Activated T-cell treated with anti-CD3 and anti-CD28 coated beads for 1 hour (primary cell): ENCODE measurements at regions not wholly inside any gene's neighbourhood (a gene's known extent, or its start where the extent isn't known, plus 50 kb on each side); places are given as distances from the start of the nearest gene placed in this dataset.

Experiments
- DNase-seq: peaks from one replicate; pipeline ENCODE4 v3.0.0-alpha.2; 2020; ENCODE audit warnings: low read depth

DNA sequence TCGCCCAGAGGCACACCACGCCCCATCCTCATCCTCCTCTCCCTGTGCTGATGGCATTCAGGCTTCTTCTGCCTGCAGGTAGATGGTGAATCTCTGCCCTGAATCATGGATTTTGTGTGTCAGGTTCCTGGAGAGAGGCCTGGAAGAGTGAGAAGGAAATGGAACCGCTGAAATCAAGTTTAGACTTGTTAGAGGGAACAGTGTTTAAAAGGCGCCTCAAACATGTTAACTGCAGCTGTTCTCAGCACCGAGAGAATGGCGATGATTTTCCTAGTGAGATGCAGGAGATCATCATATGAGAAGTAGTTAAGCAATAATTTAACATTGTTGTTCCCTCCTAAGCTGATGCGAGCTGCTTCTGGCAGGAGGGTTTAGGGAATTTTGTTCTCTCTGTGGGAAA lies 744.4 kb upstream of the EEF2KMT start:
- no peak for DNase-seq

- no peak for DNase-seq
Observed at GRCh38 chr16:5838725-5839124, 741.1 kb upstream of the EEF2KMT start.

DNA sequence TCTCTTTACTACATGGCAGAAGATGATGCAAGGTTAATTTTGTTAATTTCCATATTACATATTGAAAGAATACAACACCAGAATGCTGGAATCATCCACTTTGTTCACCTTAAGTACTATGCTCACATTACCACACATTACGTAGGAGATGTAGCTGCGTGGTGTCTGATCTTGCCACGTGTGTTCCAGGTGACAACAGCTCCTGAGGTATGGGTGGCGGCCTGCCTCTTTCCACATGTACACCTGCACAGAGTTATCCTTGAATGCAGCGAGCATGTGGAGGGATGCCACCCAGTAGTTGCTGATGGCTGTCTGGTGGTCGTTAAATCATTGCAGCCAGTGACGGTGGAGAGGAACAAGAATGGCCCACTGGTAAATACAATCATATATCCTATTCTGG lies 740.5 kb upstream of the EEF2KMT start:
- DNase-seq = no peak

GRCh38 chr16:5837007-5837670 lies 739.5 kb upstream of the EEF2KMT start:
- no peak for DNase-seq

DNA sequence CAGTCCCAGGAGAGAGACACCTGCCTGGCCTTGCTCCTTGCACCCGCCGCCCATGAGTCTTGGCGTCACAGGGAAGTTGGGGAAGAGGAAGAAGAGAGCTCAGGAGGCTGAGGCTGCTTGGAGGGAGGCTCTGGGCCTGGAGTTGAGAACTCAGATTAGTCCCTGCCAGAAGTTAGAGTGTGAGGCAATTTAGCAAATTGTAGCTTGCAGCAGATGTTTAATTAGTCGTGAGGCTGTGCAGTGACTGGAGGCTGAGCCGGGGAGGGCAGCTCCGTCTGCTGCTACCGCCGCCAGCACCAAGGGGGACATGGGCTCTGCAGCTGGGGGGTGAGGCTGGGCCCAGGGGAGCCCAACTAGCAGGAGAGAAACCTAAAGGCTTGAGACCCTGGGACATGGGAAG lies 738.3 kb upstream of the EEF2KMT start:
- DNase-seq = no peak

DNA sequence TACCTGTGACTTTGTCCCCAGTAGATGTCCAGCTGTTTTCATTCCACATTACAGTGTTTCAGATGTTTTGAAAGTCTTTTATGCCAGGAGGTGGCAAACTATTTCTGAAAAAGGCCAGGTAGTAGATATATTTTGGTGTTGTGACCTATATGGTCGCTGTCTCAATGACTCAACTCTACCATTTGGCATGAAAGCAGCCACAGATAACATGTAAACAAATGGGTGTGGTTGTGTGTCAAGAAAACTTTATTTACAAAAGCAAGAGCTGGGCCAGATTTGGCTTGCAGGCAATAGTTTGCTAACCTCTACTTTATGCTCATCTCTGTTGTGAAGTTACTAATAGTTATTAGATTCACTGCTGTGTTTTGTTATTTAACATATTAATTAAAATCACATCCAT lies 728.7 kb upstream of the EEF2KMT start:
- DNase-seq = no peak

DNA sequence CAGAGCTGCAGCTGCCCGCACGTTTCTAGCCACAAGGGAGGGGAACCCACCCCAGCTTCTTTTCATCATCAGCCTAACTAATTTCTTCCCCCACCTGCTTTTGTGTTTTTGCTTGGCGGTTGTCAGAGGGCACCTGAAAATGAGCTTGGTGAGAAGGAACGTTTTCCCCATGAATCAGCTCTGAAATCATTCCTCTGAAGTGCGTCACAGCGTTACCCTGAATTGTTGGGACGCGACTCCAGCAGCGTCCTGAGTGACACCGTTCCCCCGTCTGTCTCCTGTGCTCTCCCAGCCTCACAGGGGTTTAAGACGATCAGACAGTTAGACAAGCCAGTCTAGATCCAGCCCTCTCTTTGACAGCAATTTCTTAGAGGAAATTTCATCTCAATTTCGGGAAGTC lies 722.9 kb upstream of the EEF2KMT start:
- DNase-seq = no peak

DNA sequence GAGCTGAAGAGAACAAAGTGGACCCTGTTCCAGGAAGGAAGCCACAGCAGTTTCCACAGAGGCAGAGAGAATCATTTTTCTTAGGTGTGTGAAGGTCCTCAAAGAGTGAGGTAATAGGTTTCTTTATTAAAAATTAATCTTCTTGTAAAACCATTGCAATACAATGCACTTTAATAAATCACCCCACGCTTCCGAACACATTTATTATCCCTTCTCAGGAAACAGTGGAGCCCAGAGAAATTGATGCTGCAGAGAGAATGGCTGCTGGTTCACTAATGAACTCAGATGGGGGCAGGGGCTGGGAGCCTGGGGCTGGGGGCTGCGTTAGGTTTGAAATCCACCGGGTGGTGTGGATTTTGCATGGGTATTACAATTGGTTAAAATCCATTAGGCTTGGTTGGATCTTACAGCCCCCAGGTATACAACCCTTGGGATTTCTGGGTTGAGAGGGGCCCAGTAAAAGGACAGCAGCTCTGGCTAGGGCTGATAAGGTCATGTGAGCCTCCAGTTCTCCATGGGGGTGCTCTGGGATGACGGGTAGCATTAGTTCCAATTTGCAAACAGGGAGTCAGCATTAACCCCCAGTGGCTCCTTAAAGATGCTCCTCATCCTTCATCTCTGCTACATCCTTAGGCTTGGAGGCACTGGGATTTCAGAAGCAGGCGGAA lies 718.1 kb upstream of the EEF2KMT start:
- DNase-seq = no peak

DNA sequence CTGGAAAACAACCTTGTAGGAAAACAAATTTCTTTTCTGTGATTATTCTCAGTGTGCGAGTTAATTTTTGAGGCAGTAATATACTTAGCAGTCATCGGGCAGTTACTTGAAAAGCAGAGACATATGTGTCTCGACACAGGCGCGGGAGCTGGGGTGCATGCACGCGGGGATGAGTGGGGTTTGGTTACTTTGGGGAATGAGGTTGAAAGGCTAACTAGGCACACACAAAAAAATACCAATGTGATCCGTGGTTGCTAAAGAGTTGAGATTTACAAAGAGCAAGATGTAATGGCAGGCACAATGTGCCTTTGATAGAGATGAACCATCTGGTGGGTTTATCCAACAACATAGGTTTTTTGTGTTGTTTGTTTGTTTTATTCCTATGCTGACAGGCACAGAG lies 703.8 kb upstream of the EEF2KMT start:
- DNase-seq = no peak

DNA sequence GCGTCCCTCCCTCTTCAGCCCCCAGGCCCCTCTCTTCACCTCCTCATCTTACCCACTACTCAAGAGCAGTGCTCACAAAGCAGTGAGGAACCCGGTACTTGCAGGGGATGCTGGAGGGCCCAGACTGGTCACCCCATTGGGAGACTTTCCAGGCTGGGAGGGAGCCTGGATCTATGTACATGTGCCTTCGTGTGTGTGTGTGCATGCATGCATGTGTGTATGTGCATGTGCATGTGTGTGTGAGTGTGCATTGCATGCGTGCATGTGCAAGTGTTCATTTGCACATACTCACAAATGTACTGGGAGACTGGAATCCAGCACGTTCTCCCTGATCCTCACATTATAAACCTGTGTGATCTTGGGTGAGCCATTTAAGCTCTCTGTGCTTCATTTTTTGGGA lies 696.0 kb upstream of the EEF2KMT start:
- DNase-seq = no peak

GRCh38 chr16:5791011-5791657 lies 693.5 kb upstream of the EEF2KMT start:
- DNase-seq = no peak

- no peak for DNase-seq
Observed at GRCh38 chr16:5790512-5790911, 692.9 kb upstream of the EEF2KMT start.

DNA sequence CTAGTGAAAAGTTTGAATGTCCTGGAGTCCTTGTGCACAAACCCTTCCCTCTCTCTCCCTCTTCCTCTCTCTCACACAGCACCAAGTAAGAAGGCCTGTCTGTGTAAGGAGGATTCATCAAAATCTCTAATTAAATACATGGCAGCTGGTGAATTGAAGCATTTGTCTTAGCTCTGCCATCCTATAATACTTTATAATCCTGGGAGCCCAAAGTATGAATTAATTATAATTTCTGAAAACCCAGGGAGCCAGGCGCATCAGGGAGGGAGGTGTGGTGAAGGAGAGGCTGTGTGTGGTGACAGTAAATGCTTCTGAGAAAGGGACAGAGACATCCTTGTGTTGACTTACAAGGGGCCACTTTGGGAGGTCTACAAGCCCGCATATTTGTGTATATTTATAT lies 691.4 kb upstream of the EEF2KMT start:
- no peak for DNase-seq

- DNase-seq = no peak
Observed at GRCh38 chr16:5781436-5781835, 683.8 kb upstream of the EEF2KMT start.

GRCh38 chr16:5776876-5777275 lies 679.3 kb upstream of the EEF2KMT start:
- DNase-seq = no peak

DNA sequence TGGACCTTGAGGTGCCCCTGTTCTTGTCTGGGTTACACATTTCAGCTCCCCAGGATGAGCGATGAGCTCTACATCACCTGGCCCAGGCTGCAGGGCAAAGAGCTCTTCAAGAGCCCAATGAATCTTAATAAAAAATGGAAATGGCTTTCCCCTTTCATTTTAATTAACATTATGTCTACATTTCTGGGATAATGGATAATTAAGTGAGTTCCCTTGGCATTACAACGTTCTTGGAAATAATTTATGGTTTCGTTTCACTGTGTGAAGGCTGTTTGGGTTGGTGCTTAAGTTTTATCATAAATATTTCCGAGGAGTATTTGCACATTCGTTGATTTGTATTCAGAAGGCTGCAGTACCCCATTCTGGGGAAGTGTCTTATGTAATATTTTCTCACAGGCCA lies 678.3 kb upstream of the EEF2KMT start:
- no peak for DNase-seq

DNA sequence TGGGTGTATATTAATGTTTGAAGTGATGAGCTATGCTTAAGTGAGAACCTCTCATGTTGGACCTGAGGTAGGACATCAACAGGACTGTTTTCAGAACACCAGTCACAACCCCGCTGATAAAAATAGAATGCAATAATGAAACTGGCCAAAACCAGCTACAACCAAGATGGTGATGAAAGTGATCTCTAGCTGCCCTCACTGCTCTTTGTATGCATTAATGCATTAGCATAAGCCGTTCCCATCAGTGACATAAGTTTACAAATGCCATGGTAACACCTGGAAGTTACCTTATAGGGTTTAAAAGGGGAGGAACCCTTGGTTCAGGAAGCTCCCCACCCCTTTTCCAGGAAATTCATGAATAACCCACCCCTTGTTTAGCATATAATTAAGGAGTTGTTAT lies 672.5 kb upstream of the EEF2KMT start:
- DNase-seq = no peak

GRCh38 chr16:5769513-5769912 lies 671.9 kb upstream of the EEF2KMT start:
- DNase-seq = no peak

GRCh38 chr16:5768445-5768844 lies 670.9 kb upstream of the EEF2KMT start:
- DNase-seq = no peak

DNA sequence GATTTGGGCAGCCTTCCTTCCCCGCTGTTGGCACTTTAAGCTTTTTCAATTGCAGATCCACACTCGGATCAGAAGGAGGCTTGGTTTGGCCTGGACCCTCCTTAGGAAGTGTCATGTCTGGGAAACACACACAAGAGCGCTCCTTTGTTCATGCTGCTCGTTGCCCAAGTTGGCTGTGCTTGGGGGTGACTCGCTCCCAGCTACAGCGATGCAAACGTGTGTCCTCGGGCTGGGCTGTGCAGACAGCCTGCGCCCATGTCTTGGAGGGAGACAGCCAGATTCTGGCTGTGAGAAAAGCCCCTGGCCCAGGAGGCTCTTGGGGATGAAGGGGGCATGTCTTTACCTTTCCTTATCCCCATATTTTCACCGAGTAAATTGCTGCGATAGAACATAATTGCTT lies 665.6 kb upstream of the EEF2KMT start:
- DNase-seq = no peak

- no peak for DNase-seq
Observed at GRCh38 chr16:5762362-5762761, 664.8 kb upstream of the EEF2KMT start.

DNA sequence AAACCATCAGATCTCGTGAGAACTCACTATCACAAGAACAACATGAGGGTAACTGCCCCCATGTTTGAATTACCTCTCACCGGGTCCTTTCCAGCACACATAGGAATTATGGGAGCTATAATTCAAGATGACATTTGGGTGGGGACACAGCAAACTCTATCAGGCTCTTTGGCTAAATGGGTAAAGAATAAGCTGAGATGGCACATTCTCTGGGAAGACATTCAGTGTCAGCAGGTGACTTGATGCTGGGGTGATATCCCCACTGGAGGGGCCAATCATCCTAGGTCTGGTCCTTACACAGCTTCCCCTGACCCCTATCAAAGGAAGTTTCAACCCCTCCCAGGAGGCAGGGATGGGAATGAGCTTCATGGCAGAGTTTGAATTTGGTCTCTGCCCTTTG lies 664.0 kb upstream of the EEF2KMT start:
- DNase-seq = no peak

DNA sequence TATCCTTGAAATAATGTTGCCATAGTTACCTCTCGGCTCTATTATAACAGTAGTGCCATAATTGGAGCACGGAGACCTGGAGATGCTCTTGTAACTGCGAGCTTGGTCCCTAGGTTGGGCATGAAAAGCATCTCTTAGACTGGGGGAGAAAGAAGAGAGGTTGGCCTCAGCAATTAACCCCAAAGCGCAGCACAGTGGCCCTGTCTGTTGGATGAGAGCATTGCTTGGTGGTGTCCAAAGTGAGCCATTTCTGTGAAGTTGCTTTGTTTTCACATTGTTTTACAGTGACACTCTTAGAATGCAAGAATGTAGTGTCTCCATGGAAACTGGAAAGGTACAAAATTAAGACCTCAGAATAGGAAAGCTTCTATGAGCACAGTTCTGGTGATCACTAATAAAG lies 660.7 kb upstream of the EEF2KMT start:
- DNase-seq = no peak

GRCh38 chr16:5756969-5757368 lies 659.4 kb upstream of the EEF2KMT start:
- DNase-seq = no peak
